Adrenal gland (tissue), 5 donors: ENCODE measurements at regions not wholly inside any gene's neighbourhood (a gene's known extent, or its start where the extent isn't known, plus 50 kb on each side); places are given as distances from the start of the nearest gene placed in this dataset.

Experiments used
- POLR2A ChIP-seq, 2 donors: fragments of 450-650 bp; IDR thresholded peaks; one replicate each; pipeline ENCODE4 v1.6.1; 2017; ENCODE audit warnings: antibody characterized with exemption in 2 of 2, mild to moderate bottlenecking in 2 of 2, moderate library complexity in 1 of 2
- TF ChIP-seq, protein P1 (sequence below), 6 experiments: fragments of 450-650 bp in 4 of 6; fragments of 200-600 bp in 2 of 6; sonication (generic) in 1 of 6; IDR thresholded peaks; 1 replicate in 5 of 6; 2 replicates in 1 of 6; pipeline versions ENCODE4 v1.5.1 to v1.8.0; 2016 to 2021; ENCODE audit warnings: antibody characterized with exemption in 6 of 6, mild to moderate bottlenecking in 2 of 6, moderate library complexity in 1 of 6
- donor health status: DM: no; HTN: no; CAD: no.

DNA sequence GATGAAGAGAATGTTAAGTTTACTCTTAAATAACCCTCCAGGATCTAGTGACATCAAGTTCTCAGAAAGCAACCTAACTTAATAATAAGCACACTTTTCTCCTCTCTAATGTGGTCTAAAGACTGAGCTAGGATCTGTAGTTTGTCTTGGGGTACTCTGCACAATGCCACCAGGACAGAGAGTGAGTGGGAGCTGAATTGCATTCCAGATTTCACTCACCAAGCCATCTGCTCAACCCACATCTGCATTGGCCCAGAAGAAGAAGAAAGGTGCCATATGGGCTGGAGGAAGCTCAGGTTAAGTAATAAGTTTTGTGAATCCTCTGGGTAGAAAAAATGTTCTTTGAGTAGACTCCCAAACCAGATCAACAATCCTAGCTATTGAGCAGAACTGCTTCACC is 384.6 kb downstream of the PPP3CA start:
- TF ChIP-seq, protein P1, sequence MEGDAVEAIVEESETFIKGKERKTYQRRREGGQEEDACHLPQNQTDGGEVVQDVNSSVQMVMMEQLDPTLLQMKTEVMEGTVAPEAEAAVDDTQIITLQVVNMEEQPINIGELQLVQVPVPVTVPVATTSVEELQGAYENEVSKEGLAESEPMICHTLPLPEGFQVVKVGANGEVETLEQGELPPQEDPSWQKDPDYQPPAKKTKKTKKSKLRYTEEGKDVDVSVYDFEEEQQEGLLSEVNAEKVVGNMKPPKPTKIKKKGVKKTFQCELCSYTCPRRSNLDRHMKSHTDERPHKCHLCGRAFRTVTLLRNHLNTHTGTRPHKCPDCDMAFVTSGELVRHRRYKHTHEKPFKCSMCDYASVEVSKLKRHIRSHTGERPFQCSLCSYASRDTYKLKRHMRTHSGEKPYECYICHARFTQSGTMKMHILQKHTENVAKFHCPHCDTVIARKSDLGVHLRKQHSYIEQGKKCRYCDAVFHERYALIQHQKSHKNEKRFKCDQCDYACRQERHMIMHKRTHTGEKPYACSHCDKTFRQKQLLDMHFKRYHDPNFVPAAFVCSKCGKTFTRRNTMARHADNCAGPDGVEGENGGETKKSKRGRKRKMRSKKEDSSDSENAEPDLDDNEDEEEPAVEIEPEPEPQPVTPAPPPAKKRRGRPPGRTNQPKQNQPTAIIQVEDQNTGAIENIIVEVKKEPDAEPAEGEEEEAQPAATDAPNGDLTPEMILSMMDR (IDR thresholded peaks at IDR 0.05): no peak
- no peak for TF ChIP-seq POLR2A (IDR thresholded peaks at IDR 0.05)
